Right cardiac atrium (tissue), 5 donors: ENCODE measurements at regions not wholly inside any gene's neighbourhood (a gene's known extent, or its start where the extent isn't known, plus 50 kb on each side); places are given as distances from the start of the nearest gene placed in this dataset.
A peak's percentile ranks its signal among the peaks of the same experiment; 100 is the strongest.

Experiments
- ATAC-seq, 2 donors: fragments of 200-7000 bp; cut with Tn5 transposase; one replicate each; pipeline versions ENCODE4 v1.8.0 to v1.9.1; 2020; ENCODE audit warnings: moderate library complexity in 2 of 2, mild to moderate bottlenecking in 1 of 2
- DNase-seq, 3 donors: peaks; one replicate each; pipeline ENCODE4 v3.0.0-alpha.2; 2020
- H3K27ac ChIP-seq: one replicate; pipeline ENCODE4 v1.5.1; 2013; ENCODE audit warnings: mild to moderate bottlenecking, low read length, control low read depth, moderate library complexity
- H3K27me3 ChIP-seq: one replicate; pipeline ENCODE4 v1.6.1; 2013; ENCODE audit not compliant: control insufficient read depth, insufficient read depth
- H3K4me1 ChIP-seq: one replicate; pipeline ENCODE4 v1.6.1; 2013; ENCODE audit warnings: low read length; ENCODE audit not compliant: control insufficient read depth, insufficient read depth
- H3K4me3 ChIP-seq: one replicate; pipeline ENCODE4 v1.5.1; 2013; ENCODE audit warnings: low read length, control low read depth
- H3K9me3 ChIP-seq: one replicate; pipeline ENCODE4 v1.6.1; 2013; ENCODE audit warnings: low read length; ENCODE audit not compliant: control insufficient read depth
- WGBS: extraction: QIAGEN DNeasy Blood & Tissue Kit; methylation state at CpG from one replicate; pipeline ENCODE4 v1.1.7; 2013; 5-methylcytosine and 5-hydroxymethylcytosine counted together
- intact Hi-C, 4 donors: fragments of 100-400 bp; cut with DNase I; formaldehyde crosslinking; loops; one replicate each; pipeline versions ENCODE4 v1.11.0 to v1.14.0; 2022 to 2023
- donor health status: healthy with polysubstance abuse.
- donor health status: DM: no; HTN: yes; CAD: no.
- donor health status: DM: no; HTN: no; CAD: no.
- donor health status: DM: no; HTN: yes; CAD: no; lungs with severe emphysema.
- donor health status: DM: yes; HTN: yes; CAD: no.

DNA sequence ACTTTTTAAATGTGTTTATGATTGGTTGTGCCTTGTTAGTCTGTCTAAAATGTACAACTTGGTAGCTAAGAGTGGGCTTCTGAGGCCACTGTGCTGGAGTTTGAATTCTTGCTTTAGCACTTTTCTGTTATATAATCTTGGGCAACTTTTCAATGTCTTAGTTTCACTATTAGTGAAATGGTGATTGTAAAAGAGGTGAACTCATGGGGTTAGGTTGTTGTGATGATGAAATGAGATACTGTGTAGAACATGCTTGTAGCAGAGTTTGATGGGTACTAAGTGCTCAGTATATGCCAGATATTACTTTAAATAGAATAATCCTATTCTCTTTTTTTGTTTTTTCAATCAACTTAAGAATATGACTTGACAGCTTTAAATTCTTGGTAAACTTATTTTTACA, 624.7 kb downstream of the CD109 start:
- H3K27ac ChIP-seq: no peak overlapping the region
- H3K9me3 ChIP-seq: no peaks in the 10 kb centered on the region
- H3K4me3 ChIP-seq: no peak overlapping the region
- ATAC-seq (no peak), DNase-seq (no peak)
- H3K27me3 ChIP-seq: no peaks in the 10 kb centered on the region
- H3K4me1 ChIP-seq: no peaks in the 10 kb centered on the region
- intact Hi-C loops: no loop called here

DNA sequence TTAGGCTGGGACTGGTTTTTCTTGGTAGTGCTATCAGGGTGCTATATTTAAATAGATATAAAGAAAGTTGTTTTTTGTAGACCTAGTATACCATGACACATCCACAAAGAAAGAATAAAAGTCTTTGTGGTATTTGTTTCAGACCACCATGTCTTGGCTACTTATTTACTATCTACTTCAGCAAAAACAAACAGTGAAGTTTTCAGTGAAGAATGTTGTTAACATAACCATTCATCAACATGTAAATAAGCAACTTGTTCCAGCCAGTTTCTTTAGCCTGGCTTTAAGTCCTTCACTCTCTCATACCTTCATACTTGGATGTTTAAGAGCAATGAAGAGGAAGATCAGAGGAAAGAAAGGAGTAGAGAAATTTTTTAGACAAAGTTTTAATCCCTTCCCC, 624.1 kb downstream of the CD109 start:
- no peaks in the 10 kb centered on the region for H3K9me3 ChIP-seq
- H3K27me3 ChIP-seq: no peaks in the 10 kb centered on the region
- ATAC-seq (no peak), DNase-seq (no peak)
- H3K4me1 ChIP-seq: no peaks in the 10 kb centered on the region
- no peak overlapping the region for H3K27ac ChIP-seq
- no peak overlapping the region for H3K4me3 ChIP-seq
- intact Hi-C loops: no loop called here

DNA sequence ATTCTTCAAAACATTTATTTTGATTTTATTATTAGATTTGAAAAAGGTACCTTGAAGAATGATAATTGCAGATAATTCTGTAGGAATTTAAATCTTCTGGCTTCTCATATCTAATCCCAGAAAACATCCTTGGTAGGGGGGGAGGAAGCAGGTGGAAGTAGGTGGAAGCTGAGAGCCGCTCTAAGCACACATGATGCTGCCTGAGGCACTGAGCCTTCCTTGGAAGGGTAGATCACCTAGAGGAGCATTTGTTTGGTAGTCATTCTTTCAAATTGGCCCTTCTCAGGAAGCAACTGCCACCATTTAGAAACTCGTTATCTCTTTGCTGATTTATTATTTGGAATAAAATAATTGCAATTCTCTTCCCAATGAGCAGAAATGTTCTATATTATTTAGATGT, 623.3 kb downstream of the CD109 start:
- intact Hi-C loops: no loop called here
- Histone ChIP-seq H3K4me1 (no peaks in the 10 kb centered on the region), H3K27ac (no peak overlapping the region), H3K4me3 (no peak overlapping the region), H3K27me3 (no peaks in the 10 kb centered on the region), H3K9me3 (no peaks in the 10 kb centered on the region)
- ATAC-seq (no peak), DNase-seq (no peak)
- 58% methylated on average over 2 of the region's 2 CpGs for WGBS

DNA sequence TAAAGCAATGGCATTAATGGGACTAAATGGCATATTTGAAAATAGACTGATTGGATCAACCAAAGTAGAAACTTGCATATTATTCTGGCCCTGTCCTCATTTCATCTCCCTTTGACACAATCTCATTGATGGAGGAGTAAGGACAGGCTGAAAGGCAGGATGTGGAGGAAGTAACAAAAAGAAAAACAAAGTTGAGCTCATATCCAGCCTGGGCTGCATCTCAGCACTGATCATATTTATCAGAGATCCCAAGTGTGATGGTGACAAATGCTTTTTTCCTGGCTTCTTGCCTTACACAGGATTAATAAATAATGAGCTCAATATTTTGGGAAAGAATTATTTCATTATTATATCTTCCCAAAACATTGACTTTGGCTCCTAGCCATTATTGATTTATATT, 622.7 kb downstream of the CD109 start:
- Histone ChIP-seq H3K27me3 (no peaks in the 10 kb centered on the region), H3K27ac (no peak overlapping the region), H3K4me3 (no peak overlapping the region), H3K4me1 (no peaks in the 10 kb centered on the region), H3K9me3 (no peaks in the 10 kb centered on the region)
- intact Hi-C loops: no loop called here
- ATAC-seq (no peak), DNase-seq (no peak)

DNA sequence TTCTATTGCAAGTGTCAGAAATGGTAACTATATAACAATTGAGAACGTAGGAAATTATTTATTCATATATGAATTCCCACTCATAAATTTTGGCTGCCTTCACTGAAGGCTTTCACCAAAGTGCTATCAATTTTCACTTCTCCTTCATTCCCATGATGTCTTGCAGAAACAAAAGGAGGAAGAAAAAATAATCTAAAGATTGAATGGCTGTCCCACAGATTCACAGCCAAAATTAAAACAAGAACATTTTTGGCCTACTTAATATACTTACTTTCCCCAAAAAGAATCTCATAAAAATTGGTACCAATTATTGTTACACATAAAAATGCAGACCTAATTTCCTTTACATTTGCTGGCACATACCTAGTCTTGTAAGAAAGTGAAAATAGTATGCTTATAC, 616.1 kb downstream of the CD109 start:
- WGBS: 50% methylated on average over 1 of the region's 1 CpG
- H3K9me3 ChIP-seq: no peaks in the 10 kb centered on the region
- intact Hi-C loops: no loop called here
- no peak overlapping the region for H3K4me3 ChIP-seq
- H3K27me3 ChIP-seq: no peaks in the 10 kb centered on the region
- H3K4me1 ChIP-seq: no peaks in the 10 kb centered on the region
- ATAC-seq (no peak), DNase-seq (no peak)
- no peak overlapping the region for H3K27ac ChIP-seq

DNA sequence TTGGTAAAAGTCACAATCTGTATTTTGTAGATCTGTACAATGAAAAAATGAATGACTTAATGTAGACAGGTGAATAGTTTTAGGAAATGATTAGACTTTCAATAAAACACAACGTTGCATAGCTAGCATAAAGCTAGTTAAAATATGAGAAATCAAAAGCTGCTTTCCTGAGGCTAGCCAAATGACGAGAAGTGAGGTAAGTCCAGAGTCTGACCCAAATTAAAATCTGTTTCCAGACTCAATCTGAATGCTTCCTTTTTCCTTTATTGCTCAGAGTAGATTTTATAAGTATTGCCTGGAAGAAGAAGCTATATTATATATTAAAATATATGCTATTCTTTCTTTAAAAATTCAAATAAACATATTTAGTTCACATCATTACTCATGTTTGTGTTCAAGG, 615.4 kb downstream of the CD109 start:
- H3K27ac ChIP-seq: no peak overlapping the region
- intact Hi-C loops: no loop called here
- WGBS: 36% methylated on average over 2 of the region's 2 CpGs
- DNase-seq (no peak), ATAC-seq (no peak)
- no peaks in the 10 kb centered on the region for H3K9me3 ChIP-seq
- H3K27me3 ChIP-seq: no peaks in the 10 kb centered on the region
- H3K4me3 ChIP-seq: no peak overlapping the region
- H3K4me1 ChIP-seq: no peaks in the 10 kb centered on the region

DNA sequence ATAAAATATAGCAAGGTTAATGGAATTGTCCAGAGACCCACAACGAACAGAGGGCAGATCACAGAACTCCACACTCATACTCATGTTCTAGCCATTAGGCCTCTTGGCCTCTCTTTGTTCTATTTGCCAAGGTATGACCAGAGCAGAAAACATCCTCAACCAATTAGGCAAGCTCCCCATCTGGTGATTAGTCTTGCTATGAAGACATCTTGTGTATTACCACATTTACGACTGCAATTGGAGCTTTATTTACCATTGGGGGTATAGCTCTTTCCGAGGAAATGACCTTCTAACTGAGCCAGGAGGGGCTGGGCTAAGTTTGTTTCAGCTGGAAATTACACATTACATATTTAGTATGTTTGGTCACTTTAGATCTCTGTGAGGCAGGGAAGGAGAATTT, 593.9 kb downstream of the CD109 start:
- no peaks in the 10 kb centered on the region for H3K9me3 ChIP-seq
- 66% methylated on average over 3 of the region's 3 CpGs for WGBS

DNA sequence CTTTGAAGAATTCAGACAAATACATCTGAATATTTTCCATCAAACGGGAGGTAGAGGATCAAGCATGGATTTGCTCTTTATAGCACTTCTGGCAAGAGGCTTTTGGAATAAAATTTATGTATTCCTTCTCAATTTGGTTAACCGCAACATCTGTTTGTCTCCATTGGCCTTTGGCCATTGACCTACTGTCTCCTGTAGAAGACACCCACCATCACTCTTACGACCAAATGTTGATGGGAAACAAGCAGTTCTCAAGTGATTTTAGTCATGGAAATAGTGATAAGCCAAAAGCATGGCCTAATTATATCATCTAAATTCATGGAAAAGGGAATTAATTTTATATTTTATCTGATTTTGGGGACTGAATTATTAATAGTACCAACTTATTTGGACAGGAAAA, 591.9 kb downstream of the CD109 start:
- ATAC-seq (no peak), DNase-seq (no peak)
- intact Hi-C loops: no loop called here
- H3K27me3 ChIP-seq: no peaks in the 10 kb centered on the region
- H3K4me1 ChIP-seq: no peaks in the 10 kb centered on the region
- H3K27ac ChIP-seq: no peak overlapping the region
- H3K9me3 ChIP-seq: no peaks in the 10 kb centered on the region
- 79% methylated on average over 3 of the region's 3 CpGs for WGBS
- H3K4me3 ChIP-seq: no peak overlapping the region

More for the DNA sequence above, 593.9 kb downstream of the CD109 start:
- Histone ChIP-seq H3K4me1 (no peaks in the 10 kb centered on the region), H3K27ac (no peak overlapping the region), H3K4me3 (no peak overlapping the region), H3K27me3 (no peaks in the 10 kb centered on the region)
- no peak for DNase-seq
- intact Hi-C loops: no loop called here
- no peak for ATAC-seq

DNA sequence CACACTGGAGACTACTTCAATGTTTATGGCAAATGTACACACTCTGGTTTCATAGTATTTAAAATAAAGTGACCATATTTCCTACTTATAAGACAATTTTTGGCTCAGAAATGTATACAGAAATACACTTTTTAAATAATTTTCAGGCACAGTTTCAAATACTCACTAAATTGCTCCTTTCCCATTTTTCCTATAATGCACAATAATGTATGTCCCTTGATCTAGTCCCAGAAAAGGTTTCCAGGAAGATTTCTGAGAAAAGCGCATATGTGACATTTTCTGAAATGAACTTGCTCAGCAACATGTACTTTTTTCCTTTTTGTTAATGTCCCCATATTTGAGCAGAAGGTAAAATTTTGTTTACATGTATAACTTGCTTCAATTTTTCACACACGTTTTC, 591.4 kb downstream of the CD109 start:
- no peaks in the 10 kb centered on the region for H3K9me3 ChIP-seq
- H3K27me3 ChIP-seq: no peaks in the 10 kb centered on the region
- no peak for ATAC-seq
- intact Hi-C loops: no loop called here
- no peaks in the 10 kb centered on the region for H3K4me1 ChIP-seq
- WGBS: 83% methylated on average over 2 of the region's 2 CpGs
- H3K4me3 ChIP-seq: no peak overlapping the region
- H3K27ac ChIP-seq: no peak overlapping the region
- no peak for DNase-seq

DNA sequence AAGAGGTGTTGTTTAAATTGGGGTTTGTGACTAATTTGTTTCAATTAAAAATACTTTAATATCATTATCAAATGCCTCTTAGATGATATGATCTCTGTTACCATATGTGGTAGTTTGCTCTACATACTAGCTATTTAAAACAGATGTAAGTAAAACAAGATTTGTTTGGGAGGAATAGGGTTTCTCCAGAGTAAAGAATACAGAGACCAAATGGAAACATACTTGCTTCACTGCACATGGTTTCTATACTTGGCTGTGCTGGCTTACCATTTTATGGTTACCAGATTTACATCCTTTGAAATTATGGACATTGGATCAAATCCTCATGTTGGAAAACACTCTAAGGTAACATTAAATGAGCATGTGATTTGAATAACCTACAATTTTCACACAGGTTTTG, 588.3 kb downstream of the CD109 start:
- no peak for ATAC-seq
- H3K9me3 ChIP-seq: no peaks in the 10 kb centered on the region
- H3K27me3 ChIP-seq: no peaks in the 10 kb centered on the region
- H3K4me1 ChIP-seq: no peaks in the 10 kb centered on the region
- no peak overlapping the region for H3K4me3 ChIP-seq
- DNase-seq: no peak
- H3K27ac ChIP-seq: no peak overlapping the region
- intact Hi-C loops: no loop called here

DNA sequence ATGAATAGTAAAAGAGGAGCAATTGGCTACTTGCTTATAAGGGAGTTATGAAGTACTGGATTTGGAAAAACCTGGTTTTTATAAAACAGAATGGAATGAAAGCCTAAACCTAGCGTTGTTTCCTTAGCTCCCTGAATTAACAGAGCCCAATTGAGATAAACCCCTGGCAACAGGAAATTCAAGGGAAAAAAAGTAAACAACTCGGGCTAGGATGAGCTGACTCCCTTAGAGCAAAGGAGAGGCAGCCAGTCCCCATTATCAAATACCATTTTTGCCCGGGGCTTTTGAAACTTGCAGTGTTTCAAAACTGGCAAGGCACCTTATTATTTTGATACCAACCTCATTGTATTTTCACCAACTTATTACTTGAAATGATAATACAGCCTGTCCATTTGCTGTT, 587.5 kb downstream of the CD109 start:
- no peak overlapping the region for H3K4me3 ChIP-seq
- intact Hi-C loops: no loop called here
- no peaks in the 10 kb centered on the region for H3K27me3 ChIP-seq
- no peaks in the 10 kb centered on the region for H3K4me1 ChIP-seq
- DNase-seq (no peak), ATAC-seq (no peak)
- 25% methylated on average over 3 of the region's 3 CpGs for WGBS
- H3K27ac ChIP-seq: no peak overlapping the region
- H3K9me3 ChIP-seq: no peaks in the 10 kb centered on the region

DNA sequence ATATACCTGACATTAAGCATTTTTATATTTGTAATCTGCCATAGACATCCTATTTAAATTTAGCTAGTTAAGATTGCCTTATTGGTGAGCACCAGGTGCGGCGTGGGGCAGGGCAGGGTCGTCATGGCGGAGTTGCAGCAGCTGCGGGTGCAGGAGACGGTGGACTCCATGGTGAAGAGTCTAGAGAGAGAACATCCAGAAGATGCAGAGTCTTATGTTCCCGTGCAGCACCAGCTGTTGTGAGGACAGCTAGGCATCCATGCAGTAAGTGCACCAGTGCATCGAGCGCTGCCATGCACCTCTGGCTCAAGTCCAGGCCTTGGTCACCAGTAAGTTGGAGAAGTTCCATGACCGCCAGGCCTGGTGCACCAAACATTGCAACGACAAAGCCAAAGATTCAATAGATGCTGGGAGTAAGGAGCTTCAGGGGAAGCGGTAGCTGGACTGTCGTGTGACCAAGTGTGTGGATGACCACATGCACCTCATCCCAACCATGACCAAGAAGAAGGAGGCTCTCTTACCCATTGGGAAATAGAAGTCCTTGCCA, 586.2 kb downstream of the CD109 start:
- H3K27me3 ChIP-seq: no peaks in the 10 kb centered on the region

More for the DNA sequence above, 586.2 kb downstream of the CD109 start:
- Histone ChIP-seq H3K27ac (no peak overlapping the region), H3K9me3 (no peaks in the 10 kb centered on the region), H3K4me3 (no peak overlapping the region), H3K4me1 (no peaks in the 10 kb centered on the region)
- 96% methylated on average over 13 of the region's 13 CpGs for WGBS
- intact Hi-C loops: no loop called here
- DNase-seq: peak in 2 of 3 donors; percentile 18 to 20
- ATAC-seq: no peak
